K562 (cell line): ENCODE measurements at regions not wholly inside any gene's neighbourhood (a gene's known extent, or its start where the extent isn't known, plus 50 kb on each side); places are given as distances from the start of the nearest gene placed in this dataset.

ENCODE experiments used
- ATAC-seq: fragments of 200-7000 bp; cut with Tn5 transposase; 3 replicates; pipeline ENCODE4 v1.9.1; 2020; ENCODE audit warnings: moderate library complexity
- BruUV-seq: library from RNA; stranded (reverse); fragments of 400-500 nt; replicated peaks from 2 replicates; lab custom pipeline; 2021; lab: Mats Ljungman, UMichigan
- CTCF ChIA-PET: fragments of 300-600 bp; formaldehyde crosslinking; extraction: SDS; loops from one replicate; lab custom pipeline; 2021; ENCODE audit warnings: low intra/inter-chr PET ratio; lab: Yijun Ruan, JAX
- POLR2A ChIA-PET: fragments of 300-600, 350-650 bp; sonication (Branson Sonifier 250); formaldehyde crosslinking; extraction: SDS; loops from one replicate; lab custom pipeline; 2021; ENCODE audit warnings: antibody characterized with exemption, inconsistent platforms; lab: Yijun Ruan, JAX
- DNase-seq, 4 experiments: peaks; one replicate each; pipeline versions ENCODE4 v3.0.0 to v3.0.0-alpha.2; 2011 to 2018; ENCODE audit warnings: low spot score in 3 of 4, mixed read lengths in 3 of 4; ENCODE audit errors: extremely low read depth in 1 of 4
- FAIRE-seq: peaks from 2 replicates; lab custom pipeline; 2011; peaks lifted over from hg19 to GRCh38; lab: Jason Lieb, UNC
- H2AFZ ChIP-seq: 2 replicates; pipeline ENCODE4 v1.6.0; 2011; ENCODE audit warnings: low read depth, low read length, control low read depth, inconsistent platforms
- H3K27ac ChIP-seq: fragments of 200-600 bp; 3 replicates; pipeline ENCODE4 v1.8.0; 2011; ENCODE audit warnings: low read depth, mild to moderate bottlenecking, control low read depth, inconsistent platforms, low read length, moderate library complexity, mixed read lengths; ENCODE audit errors: extremely low read depth
- H3K27me3 ChIP-seq, 2 experiments: fragments of 300-600 bp in 1 of 2; 2 replicates in 1 of 2; 3 replicates in 1 of 2; pipeline versions ENCODE4 v1.6.0 to v1.8.0; 2011; ENCODE audit warnings: inconsistent platforms in 2 of 2, low read length in 2 of 2, mild to moderate bottlenecking in 1 of 2, mixed read lengths in 1 of 2, moderate library complexity in 1 of 2; ENCODE audit not compliant: control insufficient read depth in 2 of 2, insufficient read depth in 2 of 2
- H3K36me3 ChIP-seq: fragments of 300-600 bp; 3 replicates; pipeline ENCODE4 v1.8.0; 2011; ENCODE audit warnings: mild to moderate bottlenecking, low read length, inconsistent platforms; ENCODE audit not compliant: control insufficient read depth, insufficient read depth
- H3K4me1 ChIP-seq, 2 experiments: fragments of 200-600 bp in 1 of 2; replicated peaks in 1 of 2; 2 replicates in 1 of 2; 3 replicates in 1 of 2; pipeline versions ENCODE4 v1.5.1 to v1.8.0; 2011; ENCODE audit warnings: inconsistent platforms in 2 of 2, low read length in 2 of 2, mild to moderate bottlenecking in 1 of 2, mixed read lengths in 1 of 2, moderate library complexity in 1 of 2; ENCODE audit not compliant: control insufficient read depth in 2 of 2, insufficient read depth in 2 of 2
- H3K4me2 ChIP-seq: 2 replicates; pipeline ENCODE4 v1.6.1; 2011; ENCODE audit warnings: low read length, control low read depth, inconsistent platforms, mixed read lengths; ENCODE audit not compliant: insufficient read depth
- H3K4me3 ChIP-seq: fragments of 200-600 bp; sonication (generic), shearing (Covaris generic); 2 replicates; pipeline ENCODE4 v1.5.1; 2016; ENCODE audit warnings: control low read depth, inconsistent platforms
- H3K79me2 ChIP-seq: fragments of 200-600 bp; 3 replicates; pipeline ENCODE4 v1.8.0; 2011; ENCODE audit warnings: low read length, inconsistent platforms; ENCODE audit not compliant: control insufficient read depth, insufficient read depth
- H3K9ac ChIP-seq, 2 experiments: 2 replicates each; pipeline versions ENCODE4 v1.6.0 to v1.6.1; 2011; ENCODE audit warnings: low read depth in 2 of 2, low read length in 2 of 2, control low read depth in 1 of 2, inconsistent platforms in 1 of 2, mild to moderate bottlenecking in 1 of 2, mixed read lengths in 1 of 2; ENCODE audit not compliant: insufficient read depth in 1 of 2
- H3K9me1 ChIP-seq: one replicate; pipeline ENCODE4 v1.6.0; 2011; ENCODE audit warnings: inconsistent platforms, mild to moderate bottlenecking, low read length, moderate library complexity; ENCODE audit not compliant: control insufficient read depth, insufficient read depth
- H3K9me3 ChIP-seq: replicated peaks from 2 replicates; pipeline ENCODE4 v1.5.1; 2011; ENCODE audit warnings: low read depth, low read length, inconsistent platforms; ENCODE audit not compliant: control insufficient read depth, insufficient read depth
- H4K20me1 ChIP-seq: replicated peaks from 2 replicates; pipeline ENCODE4 v1.6.1; 2011; ENCODE audit warnings: low read length, inconsistent platforms, mixed read lengths; ENCODE audit not compliant: control insufficient read depth, insufficient read depth
- E2F3 ChIP-seq: fragments of 250-450 bp; sonication (Bioruptor Pico); IDR thresholded peaks from 2 replicates; pipeline ENCODE4 v1.4.0; 2020; ENCODE audit warnings: mild to moderate bottlenecking
- FUS ChIP-seq: fragments of 200-400 bp; formaldehyde crosslinking; optimal IDR thresholded peaks from 2 replicates; pipeline ENCODE3; 2017; ENCODE audit warnings: low read depth, low read length
- HDAC8 ChIP-seq: fragments of 450-650 bp; IDR thresholded peaks from 2 replicates; pipeline ENCODE4 v1.6.1; 2016; ENCODE audit warnings: mild to moderate bottlenecking, missing genetic modification characterization, moderate library complexity, missing compliant biosample characterization
- MYC ChIP-seq, 2 experiments: fragments of 250-450 bp in 1 of 2; sonication (Bioruptor Pico) in 1 of 2; IDR thresholded peaks; 2 replicates each; pipeline versions ENCODE4 v1.5.1 to v1.6.1; 2012 to 2021; ENCODE audit warnings: low read depth in 2 of 2, borderline replicate concordance in 1 of 2, improper control_type of control experiment in 1 of 2, low read length in 1 of 2, mild to moderate bottlenecking in 1 of 2, moderate library complexity in 1 of 2
- OTX1 ChIP-seq: fragments of 450-650 bp; formaldehyde crosslinking; IDR thresholded peaks from 2 replicates; pipeline ENCODE4 v1.4.0; 2022; ENCODE audit warnings: mild to moderate bottlenecking
- PYGO2 ChIP-seq: fragments of 450-650 bp; IDR thresholded peaks from 2 replicates; pipeline ENCODE4 v1.6.1; 2016; ENCODE audit warnings: mild to moderate bottlenecking, missing genetic modification characterization, moderate library complexity, missing compliant biosample characterization
- RAD51 ChIP-seq: fragments of 450-650 bp; IDR thresholded peaks from 2 replicates; pipeline ENCODE4 v1.7.1; 2016; ENCODE audit warnings: low read depth, mild to moderate bottlenecking, borderline replicate concordance
- SETDB1 ChIP-seq: IDR thresholded peaks from one replicate; pipeline ENCODE4 v1.6.1; 2012; ENCODE audit warnings: low read length, control low read depth, inconsistent platforms
- XRCC5 ChIP-seq: fragments of 200-400 bp; formaldehyde crosslinking; IDR thresholded peaks from 2 replicates; pipeline ENCODE4 v1.6.1; 2017; ENCODE audit warnings: low read depth, mild to moderate bottlenecking, low read length
- ZNF75A ChIP-seq: fragments of 450-650 bp; formaldehyde crosslinking; IDR thresholded peaks from 2 replicates; pipeline ENCODE4 v1.4.0; 2020; ENCODE audit warnings: mild to moderate bottlenecking
- ZSCAN32 ChIP-seq: fragments of 450-650 bp; formaldehyde crosslinking; IDR thresholded peaks from 2 replicates; pipeline ENCODE4 v1.4.0; 2020; ENCODE audit warnings: mild to moderate bottlenecking, moderate library complexity
- WGBS: fragments of 100-300 bp; shearing (Covaris generic); methylation state at CpG from one replicate; pipeline ENCODE4 v1.1.6; 2016; ENCODE audit warnings: low coverage, mixed read lengths; ENCODE audit not compliant: insufficient coverage; ENCODE audit errors: missing lambda C conversion rate; 5-methylcytosine and 5-hydroxymethylcytosine counted together
- in situ Hi-C: fragments of 300-500 bp; cut with MboI; formaldehyde crosslinking; loops from 4 replicates; pipeline ENCODE4 v1.15.0; 2018; ENCODE audit warnings: inconsistent platforms, mixed read lengths
- intact Hi-C: fragments of 100-400 bp; cut with micrococcal nuclease; formaldehyde crosslinking; loops from 2 replicates; pipeline ENCODE4 v1.14.2; 2022
- TF ChIP-seq, protein P1 (sequence below): fragments of 250-450 bp; sonication (Bioruptor Pico); IDR thresholded peaks from 2 replicates; pipeline ENCODE4 v1.4.0; 2020; ENCODE audit warnings: borderline replicate concordance
- TF ChIP-seq, protein P2 (sequence below): fragments of 450-650 bp; formaldehyde crosslinking; IDR thresholded peaks from 2 replicates; pipeline ENCODE4 v1.4.0; 2022; ENCODE audit warnings: missing genetic modification characterization
- TF ChIP-seq, protein P3 (sequence below): fragments of 250-450 bp; sonication (Bioruptor Pico); IDR thresholded peaks from 2 replicates; pipeline ENCODE4 v1.8.0; 2021; ENCODE audit warnings: moderate library complexity, mild to moderate bottlenecking, inconsistent platforms

DNA sequence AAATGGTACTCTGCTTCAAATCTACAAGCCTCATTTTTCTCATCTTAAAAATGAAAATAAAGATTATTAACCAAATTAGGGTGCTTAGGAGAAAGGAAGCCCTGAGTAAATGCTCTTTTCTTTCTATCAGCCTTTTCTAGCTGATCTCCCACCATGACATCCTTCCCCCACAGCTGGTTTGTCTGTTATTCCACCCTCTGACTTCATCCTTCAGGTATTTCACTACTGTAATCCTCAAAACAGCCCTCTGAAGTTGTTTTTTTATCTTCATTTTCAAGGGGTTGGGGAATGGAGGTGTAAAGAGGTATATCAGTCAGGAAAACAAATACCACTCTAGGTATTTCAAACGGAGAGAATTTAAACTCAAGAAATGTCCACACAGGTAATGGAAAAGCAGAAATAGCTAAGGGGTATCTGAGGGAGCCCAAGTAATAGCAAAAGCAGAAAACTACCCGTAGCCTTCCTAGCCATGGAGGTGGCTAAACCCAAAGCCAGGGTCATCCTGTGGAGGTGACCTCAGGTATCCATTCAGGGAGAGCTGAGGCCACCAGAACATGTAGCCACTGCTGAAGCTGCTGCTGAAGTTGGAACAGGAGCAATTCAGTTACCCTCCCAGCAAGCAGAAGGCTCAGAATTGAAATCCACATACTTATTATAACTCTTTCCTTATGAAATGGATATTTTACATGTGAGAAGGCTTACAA lies 990.9 kb upstream of the ACVR2A start:
- ATAC-seq (no peak), FAIRE-seq (no peak), DNase-seq (no peak)
- no peaks in the 10 kb centered on the region for H3K36me3 ChIP-seq
- peaks cover 3% of the 10 kb centered on the region; the same call in 1 of the 2 replicates for H3K9me3 ChIP-seq
- H3K9ac ChIP-seq, result no peak overlapping the region
- H3K9me1 ChIP-seq, result no peaks in the 10 kb centered on the region
- WGBS, result 3% methylated on average over 2 of the region's 2 CpGs
- H3K27me3 ChIP-seq, result no peaks in the 10 kb centered on the region
- H2AFZ ChIP-seq, result no peak overlapping the region
- H3K79me2 ChIP-seq, result no peaks in the 10 kb centered on the region
- in situ Hi-C loops, result no loop called here
- BruUV-seq, result no TSS peak
- no peaks in the 10 kb centered on the region for H3K4me1 ChIP-seq
- H3K27ac ChIP-seq, result no peak overlapping the region
- no peaks in the 10 kb centered on the region for H4K20me1 ChIP-seq
- H3K4me2 ChIP-seq, result no peak overlapping the region
- no peak overlapping the region for H3K4me3 ChIP-seq
- TF ChIP-seq ZNF75A (CRISPR knock-in tag) (no peak), PYGO2 (tag) (no peak), SETDB1 (no peak), FUS (no peak)
- TF ChIP-seq, all 486 proteins: peak for 0
- POLR2A ChIA-PET, result no interaction called here
- intact Hi-C loops, result no loop called here
- CTCF ChIA-PET, result no interaction called here

DNA sequence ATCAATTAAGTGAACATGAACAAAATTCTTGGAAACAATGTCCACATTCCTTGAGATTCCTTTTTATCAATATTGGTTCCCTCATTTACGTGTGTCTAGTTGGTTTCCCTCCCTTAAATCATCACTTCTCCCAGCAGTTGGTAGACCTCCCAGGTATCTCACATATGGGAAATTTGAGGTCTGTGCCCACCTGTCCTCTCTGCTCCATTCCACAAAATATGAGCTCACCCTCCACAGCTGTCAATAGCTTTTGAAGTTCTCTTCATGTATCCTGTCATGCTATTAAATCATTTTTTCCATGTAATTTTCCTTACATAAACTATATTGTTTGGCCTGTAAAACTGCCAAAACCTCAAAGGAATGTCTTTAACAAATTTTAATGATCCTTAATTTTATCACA lies 992.2 kb upstream of the ACVR2A start:
- no peak for DNase-seq
- ATAC-seq, result no peak
- Histone ChIP-seq H3K27me3 (no peaks in the 10 kb centered on the region), H3K9ac (no peak overlapping the region), H2AFZ (no peak overlapping the region), H3K9me1 (no peaks in the 10 kb centered on the region), H3K36me3 (no peaks in the 10 kb centered on the region), H4K20me1 (no peaks in the 10 kb centered on the region), H3K27ac (no peak overlapping the region), H3K4me2 (no peak overlapping the region), H3K79me2 (no peaks in the 10 kb centered on the region), H3K4me3 (no peak overlapping the region), H3K9me3 (peaks cover 3% of the 10 kb centered on the region; the same call in 1 of the 2 replicates), H3K4me1 (no peaks in the 10 kb centered on the region)
- intact Hi-C loops (no loop called here), in situ Hi-C loops (no loop called here)
- WGBS, result 0% methylated on average over 1 of the region's 1 CpG
- BruUV-seq, result no TSS peak
- CTCF ChIA-PET, result no interaction called here
- POLR2A ChIA-PET, result no interaction called here
- no peak for FAIRE-seq
- TF ChIP-seq RAD51 (no peak), OTX1 (no peak), MYC (IDR thresholded peaks at IDR 0.05; ENCODE audit: low read depth, low read length) (no peak), MYC (CRISPR knock-in tag; IDR thresholded peaks at IDR 0.05; ENCODE audit: borderline replicate concordance, low read depth) (no peak), ZSCAN32 (no peak), HDAC8 (no peak), XRCC5 (no peak), E2F3 (CRISPR knock-in tag) (no peak)
- TF ChIP-seq, protein P1, sequence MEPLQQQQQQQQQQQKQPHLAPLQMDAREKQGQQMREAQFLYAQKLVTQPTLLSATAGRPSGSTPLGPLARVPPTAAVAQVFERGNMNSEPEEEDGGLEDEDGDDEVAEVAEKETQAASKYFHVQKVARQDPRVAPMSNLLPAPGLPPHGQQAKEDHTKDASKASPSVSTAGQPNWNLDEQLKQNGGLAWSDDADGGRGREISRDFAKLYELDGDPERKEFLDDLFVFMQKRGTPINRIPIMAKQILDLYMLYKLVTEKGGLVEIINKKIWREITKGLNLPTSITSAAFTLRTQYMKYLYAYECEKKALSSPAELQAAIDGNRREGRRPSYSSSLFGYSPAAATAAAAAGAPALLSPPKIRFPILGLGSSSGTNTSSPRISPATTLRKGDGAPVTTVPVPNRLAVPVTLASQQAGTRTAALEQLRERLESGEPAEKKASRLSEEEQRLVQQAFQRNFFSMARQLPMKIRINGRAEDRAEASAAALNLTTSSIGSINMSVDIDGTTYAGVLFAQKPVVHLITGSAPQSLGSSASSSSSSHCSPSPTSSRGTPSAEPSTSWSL (CRISPR knock-in tag), result no peak
- TF ChIP-seq, protein P2, sequence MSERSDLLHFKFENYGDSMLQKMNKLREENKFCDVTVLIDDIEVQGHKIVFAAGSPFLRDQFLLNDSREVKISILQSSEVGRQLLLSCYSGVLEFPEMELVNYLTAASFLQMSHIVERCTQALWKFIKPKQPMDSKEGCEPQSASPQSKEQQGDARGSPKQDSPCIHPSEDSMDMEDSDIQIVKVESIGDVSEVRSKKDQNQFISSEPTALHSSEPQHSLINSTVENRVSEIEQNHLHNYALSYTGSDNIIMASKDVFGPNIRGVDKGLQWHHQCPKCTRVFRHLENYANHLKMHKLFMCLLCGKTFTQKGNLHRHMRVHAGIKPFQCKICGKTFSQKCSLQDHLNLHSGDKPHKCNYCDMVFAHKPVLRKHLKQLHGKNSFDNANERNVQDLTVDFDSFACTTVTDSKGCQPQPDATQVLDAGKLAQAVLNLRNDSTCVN (CRISPR knock-in tag), result no peak
- TF ChIP-seq, protein P3, sequence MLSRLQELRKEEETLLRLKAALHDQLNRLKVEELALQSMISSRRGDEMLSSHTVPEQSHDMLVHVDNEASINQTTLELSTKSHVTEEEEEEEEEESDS (CRISPR knock-in tag), result no peak
